ENCODE measurements at regions not wholly inside any gene's neighbourhood (a gene's known extent, or its start where the extent isn't known, plus 50 kb on each side); places are given as distances from the start of the nearest gene placed in this dataset.
A peak's percentile ranks its signal among the peaks of the same experiment; 100 is the strongest.

DNA sequence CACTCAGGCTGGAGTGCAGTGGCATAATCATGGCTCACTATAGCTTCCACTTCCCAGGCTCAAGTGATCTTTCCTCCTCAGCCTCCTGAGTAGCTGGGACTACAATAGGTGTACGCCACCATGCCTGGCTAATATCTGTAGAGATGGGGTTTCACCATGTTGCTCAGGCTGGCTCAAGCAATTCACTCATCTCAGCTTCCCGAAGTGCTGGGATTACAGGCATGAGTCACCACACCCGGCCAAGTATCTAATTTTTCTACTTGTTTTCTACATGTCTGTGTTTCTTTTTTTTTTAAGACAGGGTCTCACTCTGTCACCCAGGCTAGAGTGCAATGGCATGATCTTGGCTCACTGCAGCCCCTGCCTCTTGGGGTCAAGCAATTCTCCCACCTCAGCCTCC lies 119.7 kb upstream of the MED13L start:
- intact Hi-C loops (cut with micrococcal nuclease): no loop called here
- peaks cover 8% of the 10 kb centered on the region for H3K4me1 ChIP-seq (ENCODE audit: control insufficient read depth, insufficient read depth, low read length)
- WGBS (ENCODE audit: insufficient coverage): 97% methylated on average over 3 of the region's 3 CpGs
- no peaks in the 10 kb centered on the region for H3K36me3 ChIP-seq (ENCODE audit: control insufficient read depth, insufficient read depth, low read length)
- TF ChIP-seq, protein P1, sequence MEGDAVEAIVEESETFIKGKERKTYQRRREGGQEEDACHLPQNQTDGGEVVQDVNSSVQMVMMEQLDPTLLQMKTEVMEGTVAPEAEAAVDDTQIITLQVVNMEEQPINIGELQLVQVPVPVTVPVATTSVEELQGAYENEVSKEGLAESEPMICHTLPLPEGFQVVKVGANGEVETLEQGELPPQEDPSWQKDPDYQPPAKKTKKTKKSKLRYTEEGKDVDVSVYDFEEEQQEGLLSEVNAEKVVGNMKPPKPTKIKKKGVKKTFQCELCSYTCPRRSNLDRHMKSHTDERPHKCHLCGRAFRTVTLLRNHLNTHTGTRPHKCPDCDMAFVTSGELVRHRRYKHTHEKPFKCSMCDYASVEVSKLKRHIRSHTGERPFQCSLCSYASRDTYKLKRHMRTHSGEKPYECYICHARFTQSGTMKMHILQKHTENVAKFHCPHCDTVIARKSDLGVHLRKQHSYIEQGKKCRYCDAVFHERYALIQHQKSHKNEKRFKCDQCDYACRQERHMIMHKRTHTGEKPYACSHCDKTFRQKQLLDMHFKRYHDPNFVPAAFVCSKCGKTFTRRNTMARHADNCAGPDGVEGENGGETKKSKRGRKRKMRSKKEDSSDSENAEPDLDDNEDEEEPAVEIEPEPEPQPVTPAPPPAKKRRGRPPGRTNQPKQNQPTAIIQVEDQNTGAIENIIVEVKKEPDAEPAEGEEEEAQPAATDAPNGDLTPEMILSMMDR (IDR thresholded peaks at IDR 0.05): no peak
- Mint-ChIP-seq H3K27me3 (ENCODE audit: low read depth in 2 of 2) (peaks cover 13 to 15% of the 10 kb centered on the region in 2 donors), H3K36me3 (no peaks in the 10 kb centered on the region), H3K27ac (no peak overlapping the region), H3K4me1 (peaks cover 0 to 5% of the 10 kb centered on the region in 2 donors), H3K9me3 (peaks cover 0 to 4% of the 10 kb centered on the region in 2 donors), H3K4me3 (no peak overlapping the region)
- no peak overlapping the region for H3K27ac ChIP-seq (ENCODE audit: low read length)
- ATAC-seq (no peak), DNase-seq (no peak)
- H3K9me3 ChIP-seq (ENCODE audit: control insufficient read depth, insufficient read depth, low read length): no peaks in the 10 kb centered on the region
- no peak overlapping the region for H3K4me3 ChIP-seq (ENCODE audit: low read length)
- H3K27me3 ChIP-seq (ENCODE audit: control insufficient read depth, insufficient read depth, low read length): no peaks in the 10 kb centered on the region

DNA sequence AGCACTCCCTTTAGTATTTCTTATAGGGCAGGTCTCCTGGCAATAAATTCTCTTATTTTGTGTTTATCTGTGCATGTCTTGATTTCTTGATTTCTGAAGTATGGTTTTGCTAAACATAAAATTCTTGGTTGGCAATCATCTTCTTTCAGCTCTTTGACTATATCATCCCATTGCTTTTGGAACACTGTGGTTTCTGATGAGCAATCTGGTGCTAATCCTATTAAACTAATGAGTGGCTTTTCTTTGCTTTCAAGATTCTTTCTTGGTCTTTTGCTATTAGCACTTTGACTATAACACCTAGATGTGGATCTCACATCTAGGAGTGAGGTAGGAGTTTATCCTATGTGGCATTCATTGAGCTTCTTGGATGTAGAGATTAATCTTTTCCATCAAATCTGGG lies 120.7 kb upstream of the MED13L start:
- Mint-ChIP-seq H3K27me3 (ENCODE audit: low read depth in 2 of 2) (peaks cover 12 to 15% of the 10 kb centered on the region in 2 donors), H3K36me3 (no peaks in the 10 kb centered on the region), H3K4me1 (peaks cover 0 to 3% of the 10 kb centered on the region in 2 donors), H3K27ac (no peak overlapping the region), H3K9me3 (peaks cover 0 to 4% of the 10 kb centered on the region in 2 donors), H3K4me3 (no peak overlapping the region)
- no peak for DNase-seq
- no peaks in the 10 kb centered on the region for H3K27me3 ChIP-seq (ENCODE audit: control insufficient read depth, insufficient read depth, low read length)
- H3K9me3 ChIP-seq (ENCODE audit: control insufficient read depth, insufficient read depth, low read length): no peaks in the 10 kb centered on the region
- no peaks in the 10 kb centered on the region for H3K36me3 ChIP-seq (ENCODE audit: control insufficient read depth, insufficient read depth, low read length)
- TF ChIP-seq, protein P1 (IDR thresholded peaks at IDR 0.05): no peak
- no peak overlapping the region for H3K27ac ChIP-seq (ENCODE audit: low read length)
- H3K4me3 ChIP-seq (ENCODE audit: low read length): no peak overlapping the region
- H3K4me1 ChIP-seq (ENCODE audit: control insufficient read depth, insufficient read depth, low read length): peaks cover 6% of the 10 kb centered on the region
- ATAC-seq: no peak
- intact Hi-C loops (cut with micrococcal nuclease): no loop called here

DNA sequence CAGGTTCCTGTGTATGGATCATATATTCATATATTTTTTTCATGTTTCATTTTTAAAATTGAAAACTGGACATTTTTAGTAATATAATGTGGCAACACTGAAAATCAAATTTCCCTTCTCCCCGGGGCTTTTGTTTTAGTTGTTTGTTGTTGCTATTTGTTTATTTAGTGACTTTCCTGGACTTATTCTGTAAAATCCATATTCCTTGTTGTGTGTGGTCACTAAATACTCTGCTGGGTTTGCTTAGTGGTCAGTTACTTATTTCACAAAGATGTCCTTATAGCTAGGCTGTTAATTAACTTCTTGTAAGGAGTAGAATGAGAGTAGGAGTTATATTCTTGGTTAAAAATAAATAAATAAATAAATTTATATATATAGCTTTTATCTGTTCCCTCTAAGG lies 121.6 kb upstream of the MED13L start:
- no peaks in the 10 kb centered on the region for H3K27me3 ChIP-seq (ENCODE audit: control insufficient read depth, insufficient read depth, low read length)
- Mint-ChIP-seq H3K9me3 (peaks cover 0 to 4% of the 10 kb centered on the region in 2 donors), H3K27me3 (ENCODE audit: low read depth in 2 of 2) (peaks cover 10 to 15% of the 10 kb centered on the region in 2 donors), H3K36me3 (no peaks in the 10 kb centered on the region), H3K27ac (no peak overlapping the region), H3K4me1 (no peaks in the 10 kb centered on the region), H3K4me3 (no peak overlapping the region)
- no peaks in the 10 kb centered on the region for H3K4me1 ChIP-seq (ENCODE audit: control insufficient read depth, insufficient read depth, low read length)
- no peak overlapping the region for H3K27ac ChIP-seq (ENCODE audit: low read length)
- TF ChIP-seq, protein P1 (IDR thresholded peaks at IDR 0.05): no peak
- H3K36me3 ChIP-seq (ENCODE audit: control insufficient read depth, insufficient read depth, low read length): no peaks in the 10 kb centered on the region
- DNase-seq (no peak), ATAC-seq (no peak)
- WGBS (ENCODE audit: insufficient coverage): no CpG with 5 or more reads among the region's 1 CpG
- H3K9me3 ChIP-seq (ENCODE audit: control insufficient read depth, insufficient read depth, low read length): no peaks in the 10 kb centered on the region
- intact Hi-C loops (cut with micrococcal nuclease): no loop called here
- no peak overlapping the region for H3K4me3 ChIP-seq (ENCODE audit: low read length)

DNA sequence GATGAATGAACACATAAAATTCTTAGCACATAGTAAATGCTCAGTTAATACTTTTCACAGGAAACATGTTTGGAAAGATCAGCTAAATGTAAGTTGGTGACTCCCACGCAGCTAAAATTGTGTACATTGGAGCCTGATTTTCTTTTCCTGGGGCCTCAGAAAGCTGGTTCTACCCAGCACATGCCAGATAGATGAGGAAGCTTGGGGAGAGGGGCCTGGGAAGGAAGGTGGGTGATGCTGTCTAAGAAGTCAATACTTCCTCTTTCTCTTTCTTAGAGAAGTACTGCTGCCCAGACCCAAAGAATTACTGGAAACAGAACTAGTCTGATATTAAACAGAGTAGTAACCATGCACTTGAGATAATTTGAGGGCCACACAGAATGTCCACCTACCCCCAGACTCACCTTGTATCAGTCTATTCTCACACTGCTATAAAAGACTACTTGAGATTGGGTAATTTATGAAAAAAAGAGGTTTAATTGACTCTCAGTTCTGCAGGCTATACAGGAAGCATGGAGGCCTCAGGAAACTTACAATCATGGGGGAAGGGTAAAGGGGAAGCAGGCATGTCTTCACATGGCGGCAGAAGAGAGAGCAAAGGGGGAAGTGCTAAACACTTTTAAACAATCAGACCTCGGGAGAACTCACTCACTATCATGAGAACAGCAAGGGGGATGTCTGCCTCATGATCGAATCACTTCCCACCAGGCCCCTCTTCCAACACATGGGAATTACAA lies 123.3 kb upstream of the MED13L start:
- DNase-seq: no peak
- no peak overlapping the region for H3K27ac ChIP-seq (ENCODE audit: low read length)
- 38% methylated on average over 2 of the region's 4 CpGs for WGBS (ENCODE audit: insufficient coverage)

More for the DNA sequence above, 123.3 kb upstream of the MED13L start:
- ATAC-seq: peak in 1 of 3 donors; percentile 55
- TF ChIP-seq, protein P1 (IDR thresholded peaks at IDR 0.05): no peak
- no peaks in the 10 kb centered on the region for H3K9me3 ChIP-seq (ENCODE audit: control insufficient read depth, insufficient read depth, low read length)
- no peaks in the 10 kb centered on the region for H3K27me3 ChIP-seq (ENCODE audit: control insufficient read depth, insufficient read depth, low read length)
- no peaks in the 10 kb centered on the region for H3K4me1 ChIP-seq (ENCODE audit: control insufficient read depth, insufficient read depth, low read length)
- H3K36me3 ChIP-seq (ENCODE audit: control insufficient read depth, insufficient read depth, low read length): no peaks in the 10 kb centered on the region
- H3K27me3 Mint-ChIP-seq (ENCODE audit: low read depth in 2 of 2): peaks cover 10 to 15% of the 10 kb centered on the region in 2 donors
- H3K4me3 Mint-ChIP-seq: no peak overlapping the region
- H3K4me3 ChIP-seq (ENCODE audit: low read length): no peak overlapping the region
- no peaks in the 10 kb centered on the region for H3K36me3 Mint-ChIP-seq
- intact Hi-C loops (cut with micrococcal nuclease): no loop called here
- H3K9me3 Mint-ChIP-seq: peaks cover 0 to 4% of the 10 kb centered on the region in 2 donors
- no peak overlapping the region for H3K27ac Mint-ChIP-seq
- H3K4me1 Mint-ChIP-seq: no peaks in the 10 kb centered on the region

Measured in natural killer cell (primary cell).